Activated CD4-positive, alpha-beta T cell treated with anti-CD3 and anti-CD28 coated beads, Interleukin-2, amount 50 U/mL, for 16 hours (primary cell): ENCODE measurements at regions not wholly inside any gene's neighbourhood (a gene's known extent, or its start where the extent isn't known, plus 50 kb on each side); places are given as distances from the start of the nearest gene placed in this dataset.

ENCODE experiments used
- DNase-seq: peaks from one replicate; pipeline ENCODE4 v3.0.0-alpha.2; 2020

DNA sequence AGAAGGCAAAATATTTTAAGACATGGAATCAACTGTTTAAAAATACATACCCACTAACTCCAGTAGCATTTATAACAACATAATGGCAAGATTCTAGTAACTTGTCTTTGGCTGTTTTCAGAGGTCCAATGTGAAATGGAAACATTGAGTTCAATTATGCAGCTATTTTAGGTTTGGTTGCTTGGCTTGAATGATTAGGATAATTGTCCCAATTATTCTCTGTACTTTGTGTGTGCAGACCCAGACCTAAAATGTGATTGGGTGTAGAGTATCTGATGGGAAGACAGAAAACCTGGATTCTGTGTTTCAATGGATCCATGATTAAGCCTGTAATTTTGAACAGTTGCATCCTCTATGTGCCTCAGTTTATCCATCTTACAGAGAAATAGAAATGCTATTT is 392.7 kb upstream of the NFE2L3 start:
- no peak for DNase-seq

DNA sequence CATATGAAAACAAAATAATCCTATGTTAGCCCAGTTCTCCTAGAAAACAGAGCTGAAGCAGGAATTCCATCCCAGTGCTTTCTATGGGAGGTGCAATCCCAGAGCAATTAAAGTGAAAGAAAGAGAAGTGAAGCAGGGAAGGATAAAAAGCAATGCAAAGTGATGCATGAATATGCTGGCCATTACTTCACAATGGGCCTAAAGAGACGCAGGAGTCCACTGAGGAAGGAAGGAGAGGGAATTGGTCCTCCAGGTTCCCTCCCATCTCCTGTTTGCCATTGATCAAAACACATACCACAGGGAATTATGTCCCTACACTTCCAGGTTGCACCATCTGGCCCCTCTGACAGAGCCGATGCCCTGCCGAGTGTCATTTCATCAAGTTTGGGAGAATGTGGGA is 392.2 kb upstream of the NFE2L3 start:
- no peak for DNase-seq

DNA sequence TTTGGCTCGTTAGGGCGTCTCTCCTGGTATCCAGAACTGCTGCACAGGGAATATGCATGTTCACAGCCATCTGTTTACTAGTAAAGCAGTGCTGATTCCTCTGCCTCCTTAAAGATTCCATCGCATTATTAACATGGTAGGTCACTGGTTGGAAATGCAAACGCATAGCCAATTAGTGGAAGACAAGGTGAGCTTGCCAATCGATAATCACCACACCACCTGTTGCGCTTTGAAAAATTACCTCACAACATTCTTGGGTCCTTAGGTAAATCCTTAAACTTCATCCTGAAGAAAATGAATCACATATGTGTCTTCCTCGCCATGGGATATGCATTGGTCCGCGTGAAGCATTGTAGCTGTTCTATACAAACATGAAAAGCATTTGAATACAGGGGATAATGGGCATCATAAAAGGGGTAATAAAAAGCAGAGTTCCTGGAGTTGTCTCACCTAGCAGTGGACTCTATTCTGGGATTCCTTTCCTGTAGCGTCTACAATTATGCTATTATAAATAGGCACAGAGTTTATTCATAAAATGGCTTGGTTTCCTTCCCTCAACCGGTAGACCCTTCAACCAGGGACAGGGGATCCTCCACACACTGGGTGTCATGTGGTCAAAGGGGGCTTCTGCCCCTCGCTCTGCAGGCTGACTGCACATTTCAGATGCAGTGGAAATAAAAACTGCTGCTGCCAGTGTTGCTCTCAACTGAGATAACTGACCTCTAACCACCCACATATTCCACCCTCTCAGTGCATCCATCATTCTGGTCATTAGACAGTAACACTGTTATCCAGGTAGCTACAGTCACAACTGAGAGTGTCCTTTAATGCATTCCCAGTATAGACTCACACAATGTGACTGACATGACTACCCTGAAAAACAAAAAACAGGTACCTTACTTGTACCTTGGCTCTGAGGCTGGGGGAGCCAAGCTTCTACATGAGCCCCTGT is 389.2 kb upstream of the NFE2L3 start:
- no peak for DNase-seq

DNA sequence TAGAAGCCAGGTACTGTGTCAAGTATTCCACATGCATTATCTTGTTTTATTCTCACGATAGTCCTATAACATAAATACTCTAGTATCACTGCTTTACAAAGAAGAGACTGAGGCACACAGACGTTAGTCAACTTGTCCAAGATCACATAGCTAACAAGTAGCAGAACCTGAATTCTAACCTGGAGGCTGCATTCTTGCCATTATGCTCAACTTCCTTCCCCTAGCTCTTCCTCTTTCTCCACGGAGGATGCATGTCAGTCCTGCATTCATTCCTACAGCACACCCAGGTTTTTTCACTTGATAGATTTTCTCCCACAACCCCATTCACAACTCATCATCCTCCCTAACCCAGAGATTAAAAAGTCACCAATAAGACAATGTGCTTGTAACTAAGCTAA is 388.5 kb upstream of the NFE2L3 start:
- no peak for DNase-seq

DNA sequence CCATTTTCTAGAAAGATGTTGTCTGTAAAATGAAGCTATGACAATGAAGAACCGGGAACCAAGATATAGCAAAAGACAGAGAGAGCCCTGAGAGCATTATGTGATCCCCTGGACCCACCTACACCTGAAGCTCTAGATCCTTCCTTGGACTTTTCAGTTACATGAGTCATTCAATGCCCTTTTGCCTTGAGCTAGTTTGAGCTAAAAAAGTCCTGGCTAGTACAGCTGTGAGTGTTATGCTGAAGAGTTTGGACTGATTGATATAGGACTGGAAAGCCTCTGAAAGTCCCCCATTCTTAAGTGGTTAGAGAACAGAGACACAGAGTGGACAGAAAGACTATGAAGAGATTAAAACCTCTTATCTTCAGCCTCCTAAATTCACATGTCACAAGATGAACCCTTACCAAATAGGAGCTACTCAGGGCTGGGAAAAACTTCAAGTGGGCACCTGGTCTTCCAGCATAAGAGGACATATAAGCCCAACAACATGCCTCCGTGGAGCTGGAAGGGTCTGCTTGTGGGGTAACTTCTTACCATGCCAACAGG is 386.8 kb upstream of the NFE2L3 start:
- DNase-seq: no peak

DNA sequence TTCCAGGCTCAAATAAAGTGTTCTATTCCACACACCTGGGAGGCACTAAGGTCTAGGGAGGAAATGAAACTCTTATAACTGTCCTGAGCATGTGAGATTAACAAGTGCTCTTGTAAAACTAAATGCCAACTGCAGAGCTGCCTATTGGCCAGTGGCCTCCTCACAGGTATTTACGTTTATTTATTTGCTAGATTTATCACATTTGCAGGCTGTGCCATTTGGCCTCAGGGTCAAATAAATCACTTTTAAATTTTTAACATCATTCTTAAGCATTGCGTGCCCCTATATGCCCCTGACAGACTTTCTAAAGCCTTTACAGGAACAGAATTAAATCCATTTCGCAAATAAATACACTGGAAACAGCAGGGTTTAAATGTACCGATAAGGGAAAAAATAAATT is 381.8 kb upstream of the NFE2L3 start:
- DNase-seq: no peak

DNA sequence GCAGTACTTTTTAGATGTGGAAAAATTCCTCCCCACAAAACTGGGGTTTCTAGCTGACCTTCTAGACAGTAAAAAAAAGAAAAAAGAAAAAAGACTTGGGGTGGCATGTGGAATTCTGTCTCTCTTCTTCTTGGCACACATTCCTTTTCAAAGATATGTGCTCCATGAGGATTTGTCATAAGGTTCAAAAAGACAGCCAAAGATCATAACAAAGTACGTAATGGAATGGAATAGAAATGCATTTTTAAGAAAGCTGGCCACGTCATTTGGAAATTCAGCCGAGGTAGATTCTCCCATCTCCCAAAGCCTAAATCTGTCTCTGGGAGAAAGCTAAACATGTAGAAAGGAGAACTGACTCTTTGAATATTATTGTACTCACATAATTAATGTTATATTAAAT is 381.3 kb upstream of the NFE2L3 start:
- DNase-seq: no peak

DNA sequence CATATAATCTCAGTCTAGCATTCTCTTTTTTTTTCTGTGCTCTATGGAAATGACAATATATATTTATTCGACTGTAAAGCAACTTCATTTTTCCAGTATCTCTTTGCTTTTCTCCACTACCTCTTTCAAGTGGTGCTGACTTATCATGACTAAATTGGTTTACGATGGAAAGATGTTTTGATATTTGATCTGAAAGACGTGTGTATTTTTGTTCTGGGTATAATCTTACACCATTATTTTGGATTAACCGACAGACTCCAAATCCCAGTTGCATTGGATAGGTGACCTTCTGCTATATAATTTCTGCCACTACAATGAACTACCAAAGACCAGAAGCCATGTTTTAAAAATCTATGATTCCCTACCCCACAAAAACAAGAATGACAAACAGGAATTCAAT is 380.5 kb upstream of the NFE2L3 start:
- DNase-seq: no peak

DNA sequence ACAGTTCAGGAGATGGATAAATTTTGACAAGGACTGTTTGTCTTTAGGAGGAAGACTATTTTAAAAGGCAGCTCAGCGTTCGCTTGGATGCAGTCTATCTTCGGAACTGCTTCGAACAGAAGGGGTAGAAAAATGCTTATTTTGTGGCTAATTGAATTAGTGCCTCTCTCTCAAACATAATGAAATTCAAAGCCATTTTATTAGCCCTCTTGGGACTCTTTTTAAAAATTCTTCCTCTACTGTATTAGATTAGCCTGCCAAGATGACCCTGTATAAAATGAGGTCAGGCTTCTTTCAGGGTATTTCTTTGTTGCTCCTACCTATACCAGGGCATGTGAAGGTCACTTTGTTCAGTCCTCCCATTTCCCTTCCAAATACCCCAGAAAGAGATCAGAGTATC is 379.2 kb upstream of the NFE2L3 start:
- no peak for DNase-seq

DNA sequence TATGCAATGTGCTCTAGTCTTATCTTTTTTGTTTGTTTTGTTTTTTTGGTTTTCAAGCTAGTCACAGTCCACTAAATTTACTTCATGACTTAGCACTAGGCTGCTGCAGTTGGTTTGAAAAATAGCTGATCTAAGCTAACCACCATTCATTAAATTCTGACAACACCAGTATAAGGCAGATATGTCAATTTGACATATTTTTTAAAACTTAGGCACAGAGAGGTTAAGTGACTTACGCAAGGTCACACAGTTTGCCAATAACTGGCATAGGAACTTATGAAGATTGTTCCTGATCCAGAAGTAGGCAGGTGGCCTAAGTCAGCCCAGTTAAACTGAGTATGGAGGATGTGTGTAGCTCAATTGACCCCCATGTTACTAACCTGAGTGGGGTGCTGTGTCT is 377.3 kb upstream of the NFE2L3 start:
- DNase-seq: no peak

DNA sequence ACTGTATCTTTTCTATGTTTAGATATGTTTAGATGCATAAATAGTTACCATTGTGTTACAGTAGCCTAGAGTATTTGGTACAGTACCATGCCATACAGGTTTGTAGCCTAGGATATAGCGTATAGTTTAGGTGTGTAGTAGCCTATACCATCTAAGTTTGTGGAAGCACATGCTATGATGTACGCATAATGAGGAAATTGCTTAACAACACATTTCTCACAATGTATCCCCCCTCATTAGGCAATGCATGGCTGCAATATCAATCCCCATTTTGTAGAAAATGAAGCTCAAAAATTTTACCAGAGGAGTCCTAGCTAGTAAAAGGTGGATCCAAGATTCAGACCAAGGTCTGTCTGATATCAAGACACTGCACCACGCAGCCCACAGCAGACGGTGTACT is 376.4 kb upstream of the NFE2L3 start:
- no peak for DNase-seq

DNA sequence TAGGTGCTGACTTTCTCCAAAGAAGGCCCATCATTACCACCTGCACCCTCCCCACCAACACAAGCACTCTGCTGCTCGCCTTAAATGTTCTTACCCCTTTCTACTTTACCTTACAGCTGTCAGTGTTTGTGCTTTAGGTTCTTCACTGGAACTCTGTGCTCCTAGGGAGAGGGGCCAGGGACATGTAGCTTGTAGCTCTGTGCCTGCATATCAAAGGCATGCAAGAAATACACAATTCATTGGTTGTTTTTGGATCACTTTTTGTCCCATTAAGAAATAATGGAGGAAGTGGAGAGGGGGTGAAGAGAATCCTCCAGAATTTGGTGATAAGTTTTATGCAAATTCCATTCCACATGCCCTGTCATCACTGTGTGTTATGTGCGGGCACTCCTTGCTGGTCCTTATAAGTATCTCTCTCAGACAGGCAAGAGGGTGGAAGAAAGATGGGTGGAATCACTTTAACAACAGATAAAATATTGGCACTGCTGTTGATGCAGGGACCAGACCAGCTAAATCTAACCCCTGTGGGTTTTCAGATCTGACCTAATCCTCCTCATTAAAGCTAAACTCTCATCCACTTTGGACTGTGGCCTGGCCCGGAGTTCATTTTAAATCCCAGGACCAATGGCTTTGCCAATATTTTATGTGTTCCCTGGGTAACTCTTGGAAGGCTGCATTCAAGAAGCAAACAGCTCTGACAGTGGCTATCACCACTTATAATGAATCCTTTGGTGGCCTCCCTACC is 375.8 kb upstream of the NFE2L3 start:
- no peak for DNase-seq

DNA sequence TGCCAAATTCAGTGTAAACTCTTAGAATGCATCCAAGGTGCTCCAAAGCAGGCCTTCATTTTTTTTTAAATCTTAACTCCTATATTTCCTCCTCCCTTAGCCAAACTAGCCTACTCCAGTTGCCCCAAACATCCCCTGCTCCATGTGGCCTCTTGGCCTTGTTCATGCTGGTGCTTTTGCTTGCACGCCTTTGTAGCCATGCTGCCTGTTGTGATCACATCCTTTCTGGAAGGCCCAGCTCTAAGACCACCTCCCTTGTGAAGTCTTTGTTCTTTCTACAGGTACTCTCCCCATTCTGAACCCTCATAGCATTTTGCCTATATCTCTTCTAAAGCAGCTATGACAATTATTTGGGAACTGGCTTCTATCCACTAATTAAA is 375.3 kb upstream of the NFE2L3 start:
- DNase-seq: no peak

DNA sequence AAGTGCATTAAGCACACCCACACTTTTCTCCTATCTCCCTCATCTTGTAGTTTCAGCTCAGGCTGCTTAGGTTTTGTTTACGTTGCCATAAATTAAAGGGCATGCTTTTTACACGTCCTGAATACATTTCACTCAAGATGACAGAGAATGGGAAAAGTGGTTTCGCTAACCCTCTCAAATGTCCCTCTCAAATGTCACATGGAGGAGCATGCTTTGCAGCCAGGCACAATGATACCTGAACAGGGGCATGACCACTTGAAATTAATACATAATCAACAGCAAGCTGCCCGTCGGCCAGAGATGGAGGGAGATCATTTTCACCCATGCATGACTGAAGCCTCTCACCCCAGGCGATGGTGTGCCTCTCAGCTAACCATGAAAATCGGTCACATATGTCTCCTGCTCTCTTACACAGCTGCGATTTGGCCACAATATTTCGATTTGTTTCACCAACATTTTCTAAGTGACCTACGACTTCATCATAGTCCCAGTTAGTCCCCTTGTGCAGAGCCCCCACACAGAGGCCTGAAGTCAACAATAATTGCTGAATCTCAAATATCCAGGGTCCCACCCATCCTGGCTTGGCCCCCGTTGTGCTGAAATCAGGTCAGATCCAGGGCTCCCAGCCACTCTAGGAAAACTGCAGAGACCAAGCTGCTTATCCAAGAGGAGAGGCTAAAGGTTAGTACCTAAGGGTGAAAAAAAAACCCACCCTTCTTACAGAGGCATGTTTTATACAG is 373.9 kb upstream of the NFE2L3 start:
- DNase-seq: no peak

DNA sequence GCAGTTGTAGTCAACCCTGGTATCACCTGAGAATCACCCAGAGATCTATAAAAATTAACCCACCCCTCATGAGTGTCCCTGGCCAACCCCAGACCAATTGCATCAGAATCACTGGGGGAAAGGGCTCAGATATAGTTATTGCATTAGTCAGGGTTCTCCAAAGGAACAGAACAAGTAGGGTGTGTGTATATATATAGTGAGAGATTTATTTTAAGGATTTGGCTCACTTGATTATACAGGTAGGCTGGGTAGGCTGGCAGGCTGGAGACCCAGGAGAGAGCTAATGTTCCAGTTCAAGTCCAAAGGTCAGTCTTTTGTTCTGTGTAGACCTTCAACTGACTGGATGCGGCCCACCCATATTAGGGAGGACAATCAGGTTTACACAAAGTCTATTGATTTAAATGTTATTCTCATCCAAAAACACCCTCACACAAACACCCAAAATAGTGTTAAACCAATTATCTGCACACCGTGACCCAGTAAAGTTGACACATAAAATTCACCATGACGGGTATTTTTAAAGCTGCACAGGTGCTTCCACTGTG is 372.9 kb upstream of the NFE2L3 start:
- DNase-seq: no peak

DNA sequence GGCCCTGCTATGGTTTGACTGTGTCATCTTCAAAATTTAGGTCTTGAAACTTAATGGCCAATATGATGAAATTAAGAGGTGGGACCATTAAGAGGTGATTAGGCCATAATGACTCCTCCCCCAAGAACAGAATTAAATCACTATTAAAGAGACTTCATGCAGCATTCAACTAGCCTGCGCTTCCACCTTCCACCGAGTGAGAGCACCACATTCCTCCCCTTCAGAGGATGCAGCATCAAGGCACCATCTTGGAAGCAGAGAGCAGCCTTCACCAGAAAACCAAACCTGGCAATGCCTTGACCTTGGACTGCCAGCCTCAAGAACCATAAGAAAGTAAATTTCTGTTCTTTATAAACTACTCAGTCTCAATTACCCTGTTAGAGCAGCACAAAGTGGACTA is 371.1 kb upstream of the NFE2L3 start:
- DNase-seq: no peak

DNA sequence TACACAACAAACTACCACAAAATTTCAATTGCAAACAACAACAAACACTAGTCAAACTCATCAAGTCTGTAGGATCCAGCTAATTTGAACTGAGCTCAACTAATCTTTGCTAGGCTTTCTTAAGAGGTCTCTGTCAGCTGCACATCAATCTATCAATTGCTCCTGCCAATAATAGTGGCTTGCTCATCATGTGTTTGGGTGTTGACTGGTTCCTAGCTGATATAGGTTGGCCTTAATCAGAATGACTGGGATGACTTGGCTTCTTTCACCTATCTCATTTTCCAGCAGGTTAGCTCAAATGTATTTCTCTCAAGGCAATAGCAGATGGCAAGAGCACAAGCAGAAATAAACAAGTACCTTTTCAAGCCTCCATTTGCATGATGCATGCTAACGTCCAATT is 370.3 kb upstream of the NFE2L3 start:
- DNase-seq: no peak

DNA sequence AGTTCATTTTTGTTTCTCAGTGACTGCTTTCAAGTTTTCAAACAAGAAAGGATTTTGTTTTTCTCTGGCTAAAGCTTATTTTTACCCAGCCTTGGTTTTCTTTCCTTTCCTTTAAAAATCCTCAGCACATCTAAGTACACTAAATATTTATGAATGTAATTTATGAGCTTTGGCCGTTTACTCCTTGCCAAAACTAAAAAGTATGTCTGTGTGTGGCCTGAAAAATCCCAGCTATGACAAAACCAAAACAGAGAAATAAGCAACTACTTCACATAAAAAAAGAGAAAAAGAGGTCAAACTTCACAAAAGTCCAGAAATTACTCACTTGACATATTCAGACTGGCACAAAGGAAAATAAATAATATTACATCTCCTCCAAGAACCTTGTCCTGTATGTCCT is 365.1 kb upstream of the NFE2L3 start:
- no peak for DNase-seq

DNA sequence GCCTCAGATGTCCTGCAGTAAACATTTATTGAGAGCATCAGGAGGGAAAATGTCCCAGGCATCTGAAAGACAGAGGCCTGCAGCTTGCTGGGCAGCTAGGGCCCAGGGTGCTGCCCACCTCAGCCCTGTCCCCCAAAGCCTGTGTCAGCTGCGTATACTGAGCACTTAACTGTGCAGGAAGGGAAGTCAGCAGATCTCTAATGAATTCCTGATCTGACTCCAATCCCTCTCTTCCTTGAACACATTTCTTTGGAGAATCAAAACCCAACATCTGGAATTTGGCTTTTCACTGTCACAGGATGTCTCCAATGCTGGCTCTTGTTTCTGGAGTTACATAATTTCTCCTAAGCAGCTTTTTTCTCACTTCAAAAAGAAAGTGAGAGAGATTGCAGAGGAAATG is 364.7 kb upstream of the NFE2L3 start:
- DNase-seq: no peak

DNA sequence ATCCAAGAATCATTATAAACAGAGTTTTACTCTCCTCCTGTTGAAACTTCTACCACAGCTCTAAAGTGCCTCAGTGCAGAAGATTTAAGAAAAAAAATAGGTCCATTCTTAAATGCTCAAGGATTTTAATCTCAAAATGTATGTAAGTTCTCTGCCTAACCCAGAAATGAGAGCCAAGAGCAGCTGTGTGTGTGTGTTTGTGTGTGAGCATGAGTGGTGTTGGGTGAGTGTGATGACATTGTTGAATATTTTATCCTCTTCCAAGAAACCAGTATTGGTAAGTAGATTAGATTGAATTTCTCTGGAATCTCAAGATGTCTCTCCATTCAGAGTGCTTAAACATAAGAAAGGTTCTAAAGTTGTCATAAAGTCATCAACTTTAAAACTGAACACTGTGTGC is 363.6 kb upstream of the NFE2L3 start:
- no peak for DNase-seq

DNA sequence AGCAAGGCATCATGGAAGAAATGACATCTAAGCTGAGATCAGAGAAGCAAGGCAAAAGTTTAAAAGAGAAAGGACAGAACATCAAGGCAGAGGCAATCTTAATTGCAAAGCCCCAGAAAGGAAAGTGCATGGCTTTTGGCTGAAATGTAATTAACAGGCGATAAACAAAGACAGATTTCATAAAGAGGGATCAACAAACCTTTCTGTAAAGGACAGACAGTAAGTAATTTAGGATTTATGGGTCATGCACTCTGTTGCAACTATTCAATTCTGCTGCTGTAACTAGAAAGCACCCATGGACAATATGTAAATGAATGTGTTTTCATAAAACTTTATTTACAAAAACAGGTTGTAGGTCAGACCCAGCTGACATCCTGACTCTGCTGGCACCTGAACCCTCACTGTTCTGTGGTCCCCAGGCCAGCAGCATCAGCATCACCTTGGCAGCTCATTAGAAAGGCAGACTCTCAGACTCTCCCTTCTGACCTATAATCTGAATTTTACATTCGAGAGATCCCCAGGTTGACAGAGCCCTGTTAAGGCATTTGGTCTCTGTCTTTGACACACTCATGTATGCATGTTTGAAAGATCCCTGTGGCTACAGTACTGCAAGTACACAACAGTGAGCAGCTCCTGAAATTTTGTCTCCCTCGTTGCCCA is 362.9 kb upstream of the NFE2L3 start:
- DNase-seq: no peak
